Kidney (tissue), 13 donors: ENCODE measurements at regions not wholly inside any gene's neighbourhood (a gene's known extent, or its start where the extent isn't known, plus 50 kb on each side); places are given as distances from the start of the nearest gene placed in this dataset.

Experiments
- DNase-seq, 5 donors: peaks; one replicate each; pipeline ENCODE4 v3.0.0-alpha.2; 2013 to 2020
- FAIRE-seq: peaks from 2 replicates; lab custom pipeline; 2012; peaks lifted over from hg19 to GRCh38; lab: Jason Lieb, UNC
- H3K27ac ChIP-seq, 2 donors: one replicate each; pipeline ENCODE4 v1.7.0; 2013; ENCODE audit warnings: low read depth in 2 of 2, low read length in 2 of 2, inconsistent platforms in 1 of 2
- H3K27me3 ChIP-seq: one replicate; pipeline ENCODE4 v1.7.1; 2013; ENCODE audit warnings: low read length, inconsistent platforms; ENCODE audit not compliant: control insufficient read depth, insufficient read depth
- H3K36me3 ChIP-seq, 3 donors: one replicate each; pipeline versions ENCODE4 v1.7.0 to v1.7.1; 2013; ENCODE audit warnings: low read length in 3 of 3, control low read depth in 1 of 3, inconsistent platforms in 1 of 3; ENCODE audit not compliant: insufficient read depth in 3 of 3, control insufficient read depth in 2 of 3
- H3K4me1 ChIP-seq, 3 donors: one replicate each; pipeline versions ENCODE4 v1.7.0 to v1.7.1; 2013; ENCODE audit warnings: low read length in 3 of 3, inconsistent platforms in 1 of 3, low read depth in 1 of 3; ENCODE audit not compliant: control insufficient read depth in 2 of 3, insufficient read depth in 2 of 3
- H3K4me3 ChIP-seq, 3 donors: one replicate each; pipeline versions ENCODE4 v1.7.0 to v1.8.1; 2013; ENCODE audit warnings: low read length in 3 of 3, control low read depth in 1 of 3, inconsistent platforms in 1 of 3
- H3K9ac ChIP-seq, 3 donors: one replicate each; pipeline versions ENCODE4 v1.7.0 to v1.7.1; 2013; ENCODE audit warnings: low read length in 3 of 3, control low read depth in 1 of 3, inconsistent platforms in 1 of 3
- H3K9me3 ChIP-seq, 3 donors: one replicate each; pipeline versions ENCODE4 v1.7.0 to v1.7.1; 2013; ENCODE audit warnings: low read length in 3 of 3, control low read depth in 1 of 3, inconsistent platforms in 1 of 3; ENCODE audit not compliant: control insufficient read depth in 2 of 3, insufficient read depth in 1 of 3
- CTCF ChIP-seq: IDR thresholded peaks from 3 replicates; pipeline ENCODE4 v1.5.1; 2012; ENCODE audit warnings: mild to moderate bottlenecking, moderate library complexity, borderline replicate concordance; ENCODE audit not compliant: insufficient read depth; ENCODE audit errors: extremely low read depth
- intact Hi-C: fragments of 100-400 bp; cut with DNase I; formaldehyde crosslinking; loops from one replicate; pipeline ENCODE4 v1.11.1; 2022
- donor health status: control.
- donor health status: control.
- donor health status: control.
- donor health status: control.
- donor health status: control.
- donor health status: DM: yes; HTN: yes; CAD: no.
- donor health status: Normal renal cell carcinoma (clear cell type).

DNA sequence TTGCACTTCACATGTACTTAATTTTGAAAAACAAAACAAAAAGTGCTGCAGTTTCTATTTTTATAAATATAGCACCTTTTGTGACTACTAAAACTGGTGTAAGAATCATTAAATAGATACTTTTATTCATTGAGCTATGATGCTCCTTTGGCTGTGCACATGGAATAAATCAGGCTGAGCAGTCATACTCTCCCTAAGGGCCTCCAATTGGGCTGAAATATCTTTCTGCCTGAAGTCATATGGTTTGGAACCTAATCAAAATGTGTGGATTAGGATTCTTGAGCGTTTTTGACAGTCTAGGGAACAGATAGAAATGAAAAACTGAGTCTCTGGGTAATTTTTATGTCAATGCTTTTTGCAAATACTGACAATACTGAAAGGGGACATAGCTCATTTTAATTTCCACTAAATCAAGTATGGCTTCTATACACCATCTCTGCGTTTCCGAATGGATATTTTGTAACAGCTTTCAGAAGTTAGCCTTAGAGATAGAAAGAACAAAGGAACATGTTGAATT is 392.2 kb upstream of the ROBO1 start:
- no peak for FAIRE-seq
- H3K4me3 ChIP-seq: no peak overlapping the region
- intact Hi-C loops: no loop called here
- H3K4me1 ChIP-seq: no peaks in the 10 kb centered on the region
- H3K36me3 ChIP-seq: no peaks in the 10 kb centered on the region
- H3K27ac ChIP-seq: no peak overlapping the region
- no peaks in the 10 kb centered on the region for H3K27me3 ChIP-seq
- H3K9ac ChIP-seq: no peak overlapping the region
- no peak for TF ChIP-seq CTCF
- no peaks in the 10 kb centered on the region for H3K9me3 ChIP-seq
- DNase-seq: no peak

DNA sequence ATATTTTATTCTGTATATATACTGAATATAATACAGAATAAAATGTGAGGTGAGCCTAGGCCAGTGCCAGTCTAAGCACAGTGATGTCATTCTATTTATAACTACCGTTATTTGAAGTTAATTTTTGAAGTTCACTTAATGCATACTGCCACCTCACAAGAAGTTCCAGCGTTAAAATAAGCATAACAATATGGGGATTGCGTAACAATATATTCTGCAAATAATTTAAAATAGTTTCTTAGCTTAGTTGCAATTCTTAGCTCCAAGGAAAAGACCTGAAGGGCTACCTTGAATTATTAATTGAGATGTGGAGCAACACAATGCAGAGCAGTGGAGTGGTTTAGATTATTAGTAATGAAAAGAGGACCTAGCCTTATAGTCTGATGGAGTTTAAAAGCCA is 390.5 kb upstream of the ROBO1 start:
- DNase-seq: no peak
- Histone ChIP-seq H3K27me3 (no peaks in the 10 kb centered on the region), H3K4me1 (no peaks in the 10 kb centered on the region), H3K27ac (no peak overlapping the region), H3K9me3 (no peaks in the 10 kb centered on the region), H3K4me3 (no peak overlapping the region), H3K36me3 (no peaks in the 10 kb centered on the region), H3K9ac (no peak overlapping the region)
- TF ChIP-seq CTCF: no peak
- intact Hi-C loops: no loop called here
- FAIRE-seq: no peak

GRCh38 chr3:80157546-80157945 is 389.7 kb upstream of the ROBO1 start:
- Histone ChIP-seq H3K4me1 (no peaks in the 10 kb centered on the region), H3K9ac (no peak overlapping the region), H3K27me3 (no peaks in the 10 kb centered on the region), H3K9me3 (no peaks in the 10 kb centered on the region), H3K4me3 (no peak overlapping the region), H3K36me3 (no peaks in the 10 kb centered on the region), H3K27ac (no peak overlapping the region)
- DNase-seq (no peak), FAIRE-seq (no peak)
- intact Hi-C loops: no loop called here
- TF ChIP-seq CTCF: no peak

GRCh38 chr3:80152692-80153091 is 384.9 kb upstream of the ROBO1 start:
- FAIRE-seq (no peak), DNase-seq (no peak)
- no peak overlapping the region for H3K27ac ChIP-seq
- no peak overlapping the region for H3K4me3 ChIP-seq
- intact Hi-C loops: no loop called here
- peaks cover 0 to 4% (median 2%) of the 10 kb centered on the region in 3 donors for H3K9me3 ChIP-seq
- H3K36me3 ChIP-seq: no peaks in the 10 kb centered on the region
- H3K4me1 ChIP-seq: no peaks in the 10 kb centered on the region
- TF ChIP-seq CTCF: no peak
- no peaks in the 10 kb centered on the region for H3K27me3 ChIP-seq
- no peak overlapping the region for H3K9ac ChIP-seq
